Activated T-helper 9 cell treated with anti-CD3 and anti-CD28 coated beads, Interleukin-2, amount 50 U/mL, for 16 hours (primary cell): ENCODE measurements at regions not wholly inside any gene's neighbourhood (a gene's known extent, or its start where the extent isn't known, plus 50 kb on each side); places are given as distances from the start of the nearest gene placed in this dataset.
"Not testable (repeated sequence)": the region's sequence is repeated elsewhere in the genome, so short reads cannot be mapped to it uniquely, and the experiment has no call there.

Experiments
- DNase-seq: peaks from one replicate; pipeline ENCODE4 v3.0.0-alpha.2; 2020; ENCODE audit warnings: low read depth

- no peak for DNase-seq
Measured at GRCh38 chr2:43071599-43072550, 154.5 kb downstream of the ZFP36L2 start.

- DNase-seq, result no peak
Measured at GRCh38 chr2:43070676-43071502, 155.5 kb downstream of the ZFP36L2 start.

- DNase-seq, result no peak
Measured at GRCh38 chr2:43070030-43070429, 156.4 kb downstream of the ZFP36L2 start.

- no peak for DNase-seq
Measured at GRCh38 chr2:43068631-43069517, 157.5 kb downstream of the ZFP36L2 start.

- no peak for DNase-seq
Measured at GRCh38 chr2:43068041-43068533, 158.3 kb downstream of the ZFP36L2 start.

- no peak for DNase-seq
Measured at GRCh38 chr2:43067254-43068040, 159.0 kb downstream of the ZFP36L2 start.

- not testable (repeated sequence) for DNase-seq
Measured at GRCh38 chr2:43066541-43067253, 159.7 kb downstream of the ZFP36L2 start.

GRCh38 chr2:43065871-43066270 lies 160.5 kb downstream of the ZFP36L2 start:
- no peak for DNase-seq

GRCh38 chr2:43065036-43065435 lies 161.4 kb downstream of the ZFP36L2 start:
- no peak for DNase-seq

GRCh38 chr2:43063096-43063495 lies 163.3 kb downstream of the ZFP36L2 start:
- DNase-seq, result not testable (repeated sequence)

- no peak for DNase-seq
Measured at GRCh38 chr2:43062058-43062457, 164.3 kb downstream of the ZFP36L2 start.

GRCh38 chr2:43060390-43061016 lies 165.9 kb downstream of the ZFP36L2 start:
- DNase-seq, result no peak

- peak; percentile 17 for DNase-seq
Measured at GRCh38 chr2:43059183-43059897, 167.1 kb downstream of the ZFP36L2 start.

- no peak for DNase-seq
Measured at GRCh38 chr2:43058726-43059110, 167.7 kb downstream of the ZFP36L2 start.

- DNase-seq, result no peak
Measured at GRCh38 chr2:43057742-43058725, 168.4 kb downstream of the ZFP36L2 start.

- DNase-seq, result no peak
Measured at GRCh38 chr2:43057026-43057741, 169.2 kb downstream of the ZFP36L2 start.

GRCh38 chr2:43055985-43056384 lies 170.4 kb downstream of the ZFP36L2 start:
- DNase-seq, result no peak
